NT2/D1 (cell line): ENCODE measurements at regions not wholly inside any gene's neighbourhood (a gene's known extent, or its start where the extent isn't known, plus 50 kb on each side); places are given as distances from the start of the nearest gene placed in this dataset.
"Not testable (repeated sequence)": the region's sequence is repeated elsewhere in the genome, so short reads cannot be mapped to it uniquely, and the experiment has no call there.

Experiments
- DNase-seq: peaks from one replicate; pipeline ENCODE4 v3.0.0-alpha.2; 2011; ENCODE audit warnings: low read depth, low spot score
- H3K27me3 ChIP-seq: 2 replicates; pipeline ENCODE4 v1.6.0; 2011; ENCODE audit warnings: mild to moderate bottlenecking; ENCODE audit not compliant: insufficient read length, insufficient read depth
- H3K36me3 ChIP-seq: 2 replicates; pipeline ENCODE4 v1.6.1; 2011; ENCODE audit warnings: mild to moderate bottlenecking, low read length, mixed read lengths; ENCODE audit not compliant: insufficient read depth, insufficient read length
- H3K4me1 ChIP-seq: 2 replicates; pipeline ENCODE4 v1.5.1; 2011; ENCODE audit not compliant: insufficient read depth, insufficient read length
- H3K4me3 ChIP-seq: 2 replicates; pipeline ENCODE4 v1.5.1; 2011; ENCODE audit warnings: low read depth; ENCODE audit not compliant: insufficient read length
- H3K9ac ChIP-seq: 2 replicates; pipeline ENCODE4 v1.6.0; 2011; ENCODE audit warnings: low read depth; ENCODE audit not compliant: insufficient read length
- H3K9me3 ChIP-seq: 2 replicates; pipeline ENCODE4 v1.5.1; 2011; ENCODE audit warnings: mild to moderate bottlenecking, low read length; ENCODE audit not compliant: insufficient read depth
- SUZ12 ChIP-seq: IDR thresholded peaks from 2 replicates; pipeline ENCODE4 v1.6.1; 2011; ENCODE audit not compliant: insufficient read length, insufficient read depth; ENCODE audit errors: extremely low read depth
- YY1 ChIP-seq: IDR thresholded peaks from 2 replicates; pipeline ENCODE4 v1.6.1; 2011; ENCODE audit not compliant: insufficient read length, insufficient read depth
- ZNF274 ChIP-seq: IDR thresholded peaks from 2 replicates; pipeline ENCODE4 v1.6.1; 2011; ENCODE audit warnings: mild to moderate bottlenecking, low read depth, low read length

- no peaks in the 10 kb centered on the region for H3K9me3 ChIP-seq
- no peak overlapping the region for H3K4me3 ChIP-seq
- H3K4me1 ChIP-seq = no peaks in the 10 kb centered on the region
- H3K27me3 ChIP-seq = peaks cover 8% of the 10 kb centered on the region
- no peak overlapping the region for H3K9ac ChIP-seq
- no peak for DNase-seq
- TF ChIP-seq ZNF274 (no peak), YY1 (no peak), SUZ12 (no peak)
- no peaks in the 10 kb centered on the region for H3K36me3 ChIP-seq
These were observed 179.2 kb upstream of the RTL1 start for GRCh38 chr14:101082436-101083384.

- Histone ChIP-seq H3K9ac (no peak overlapping the region), H3K36me3 (no peaks in the 10 kb centered on the region), H3K27me3 (no peaks in the 10 kb centered on the region), H3K4me3 (no peak overlapping the region), H3K9me3 (no peaks in the 10 kb centered on the region), H3K4me1 (peaks cover 4% of the 10 kb centered on the region)
- TF ChIP-seq ZNF274 = no peak
- no peak for TF ChIP-seq SUZ12
- no peak for TF ChIP-seq YY1
- DNase-seq = no peak
These were observed 180.3 kb upstream of the RTL1 start for GRCh38 chr14:101083564-101084435.

DNA sequence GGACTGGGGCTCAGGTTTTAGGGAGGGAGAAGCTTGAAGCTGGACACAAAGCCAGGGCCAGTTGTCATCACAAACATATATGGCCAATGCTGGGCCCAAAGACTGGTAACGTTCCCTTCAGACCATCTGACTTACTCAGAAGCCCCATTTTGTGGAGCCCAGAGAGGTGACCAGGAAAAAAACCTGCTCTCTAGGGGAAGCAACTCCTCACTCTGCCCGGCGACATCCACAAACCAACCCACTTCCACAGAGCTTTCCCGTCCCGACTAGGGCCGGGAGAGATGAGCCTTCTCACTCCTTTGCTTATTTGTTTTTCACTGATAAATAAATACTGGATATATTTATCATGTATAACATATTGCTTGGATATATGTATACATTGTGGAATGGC, 180.9 kb upstream of the RTL1 start:
- no peak overlapping the region for H3K9ac ChIP-seq
- H3K27me3 ChIP-seq = no peaks in the 10 kb centered on the region
- H3K4me1 ChIP-seq = peaks cover 4% of the 10 kb centered on the region
- DNase-seq = no peak
- no peaks in the 10 kb centered on the region for H3K36me3 ChIP-seq
- H3K9me3 ChIP-seq = no peaks in the 10 kb centered on the region
- no peak overlapping the region for H3K4me3 ChIP-seq
- TF ChIP-seq YY1 (no peak), SUZ12 (no peak), ZNF274 (no peak)

DNA sequence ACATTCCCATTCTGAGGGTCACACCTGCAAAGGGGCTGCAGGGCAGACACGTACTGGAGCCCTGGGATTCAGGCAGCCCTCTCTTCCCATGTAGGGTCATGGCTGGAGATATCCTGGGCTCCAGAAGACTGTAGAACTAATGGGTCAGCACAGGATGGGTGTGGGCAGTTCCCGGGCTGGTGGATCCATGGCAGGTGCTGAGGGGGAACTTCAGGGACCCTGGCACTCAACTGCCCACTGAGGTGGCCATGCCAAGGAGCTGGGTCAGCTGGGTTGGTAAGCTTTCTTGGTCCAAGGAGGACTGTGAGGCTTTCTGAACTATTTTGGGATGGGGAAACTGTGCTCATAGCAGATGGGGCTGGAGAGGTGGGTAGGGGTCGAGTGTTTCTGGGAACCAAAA, 183.4 kb upstream of the RTL1 start:
- Histone ChIP-seq H3K4me3 (no peak overlapping the region), H3K36me3 (no peaks in the 10 kb centered on the region), H3K4me1 (peaks cover 4% of the 10 kb centered on the region), H3K27me3 (no peaks in the 10 kb centered on the region), H3K9ac (no peak overlapping the region), H3K9me3 (no peaks in the 10 kb centered on the region)
- DNase-seq = no peak
- TF ChIP-seq SUZ12 = no peak
- no peak for TF ChIP-seq YY1
- no peak for TF ChIP-seq ZNF274

GRCh38 chr14:101087614-101088394, 184.3 kb upstream of the RTL1 start:
- H3K27me3 ChIP-seq = no peaks in the 10 kb centered on the region
- TF ChIP-seq ZNF274 (no peak), SUZ12 (no peak), YY1 (no peak)
- H3K36me3 ChIP-seq = no peaks in the 10 kb centered on the region
- H3K9ac ChIP-seq = no peak overlapping the region
- peaks cover 4% of the 10 kb centered on the region for H3K4me1 ChIP-seq
- H3K4me3 ChIP-seq = no peak overlapping the region
- H3K9me3 ChIP-seq = no peaks in the 10 kb centered on the region
- no peak for DNase-seq

DNA sequence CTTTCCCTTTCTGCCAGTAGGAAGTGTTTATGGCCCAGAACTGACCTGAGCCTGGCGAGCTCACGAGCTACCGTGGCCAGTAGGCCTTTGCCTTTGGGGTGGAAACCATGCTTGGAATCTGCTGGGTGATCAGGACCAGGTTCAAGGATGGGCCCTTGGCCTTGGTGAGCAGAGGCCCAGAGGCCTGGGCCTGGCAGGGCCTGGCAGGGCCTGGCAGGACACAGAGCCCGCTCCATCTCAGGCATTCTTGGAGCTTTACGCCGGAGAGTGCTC, 184.8 kb upstream of the RTL1 start:
- H3K36me3 ChIP-seq = no peaks in the 10 kb centered on the region
- H3K9me3 ChIP-seq = no peaks in the 10 kb centered on the region
- H3K27me3 ChIP-seq = no peaks in the 10 kb centered on the region
- no peak for TF ChIP-seq ZNF274
- TF ChIP-seq SUZ12 = no peak
- no peak for TF ChIP-seq YY1
- H3K4me3 ChIP-seq = no peak overlapping the region
- DNase-seq = no peak
- peaks cover 4% of the 10 kb centered on the region for H3K4me1 ChIP-seq
- no peak overlapping the region for H3K9ac ChIP-seq

- DNase-seq = no peak
- H3K4me1 ChIP-seq = peaks cover 4% of the 10 kb centered on the region
- no peaks in the 10 kb centered on the region for H3K36me3 ChIP-seq
- no peak overlapping the region for H3K9ac ChIP-seq
- no peaks in the 10 kb centered on the region for H3K27me3 ChIP-seq
- no peak overlapping the region for H3K4me3 ChIP-seq
- H3K9me3 ChIP-seq = no peaks in the 10 kb centered on the region
- no peak for TF ChIP-seq YY1
- TF ChIP-seq SUZ12 = no peak
- TF ChIP-seq ZNF274 = no peak
These were observed 185.2 kb upstream of the RTL1 start for GRCh38 chr14:101088714-101089113.

GRCh38 chr14:101090478-101090877, 187.0 kb upstream of the RTL1 start:
- not testable (repeated sequence) for H3K9me3 ChIP-seq, DNase-seq, H3K27me3 ChIP-seq, H3K36me3 ChIP-seq, H3K4me1 ChIP-seq, H3K9ac ChIP-seq, H3K4me3 ChIP-seq
